T-helper 2 cell (primary cell): ENCODE measurements at regions not wholly inside any gene's neighbourhood (a gene's known extent, or its start where the extent isn't known, plus 50 kb on each side); places are given as distances from the start of the nearest gene placed in this dataset.

ENCODE experiments used
- DNase-seq, 5 experiments: peaks; one replicate each; pipeline versions ENCODE4 v3.0.0 to v3.0.0-alpha.2; 2012 to 2022

DNA sequence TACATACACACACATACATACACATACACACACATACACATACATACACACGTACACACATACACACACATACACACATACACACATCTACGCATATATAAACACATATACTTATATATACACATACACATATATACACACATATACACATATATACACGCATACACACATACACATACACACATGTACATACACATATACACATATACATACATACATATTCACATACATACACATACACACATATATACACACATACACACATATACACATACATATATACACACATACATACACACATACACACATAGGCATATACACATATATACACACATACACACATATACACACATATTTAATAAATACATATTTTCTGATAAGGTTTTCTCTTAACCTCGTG lies 324.0 kb downstream of the RPS6KC1 start:
- DNase-seq = no peak

DNA sequence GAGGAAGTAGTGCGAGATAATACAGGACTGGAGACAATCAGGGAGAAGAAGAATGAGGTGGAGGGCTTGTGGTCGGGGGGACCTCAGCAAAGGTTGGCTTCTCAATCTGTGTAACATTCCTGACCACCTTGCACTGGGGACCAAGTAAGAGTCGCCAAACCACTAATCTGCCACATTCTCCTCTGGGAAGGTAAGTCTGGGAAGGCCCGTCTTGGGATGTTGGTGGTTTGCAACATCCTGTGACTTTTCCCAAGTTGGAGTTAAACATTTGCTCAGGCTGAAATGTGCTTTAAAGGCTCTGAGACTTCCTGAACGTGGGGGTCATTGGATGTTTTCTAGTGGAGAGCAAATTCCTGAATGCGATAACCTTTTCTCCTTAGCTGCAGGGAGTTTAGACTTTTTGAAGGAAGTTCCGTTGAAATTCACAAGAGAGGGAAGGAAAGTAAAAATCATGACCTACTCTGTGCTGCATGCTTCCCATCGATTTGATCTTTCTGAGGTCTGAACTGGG lies 325.9 kb downstream of the RPS6KC1 start:
- no peak for DNase-seq

DNA sequence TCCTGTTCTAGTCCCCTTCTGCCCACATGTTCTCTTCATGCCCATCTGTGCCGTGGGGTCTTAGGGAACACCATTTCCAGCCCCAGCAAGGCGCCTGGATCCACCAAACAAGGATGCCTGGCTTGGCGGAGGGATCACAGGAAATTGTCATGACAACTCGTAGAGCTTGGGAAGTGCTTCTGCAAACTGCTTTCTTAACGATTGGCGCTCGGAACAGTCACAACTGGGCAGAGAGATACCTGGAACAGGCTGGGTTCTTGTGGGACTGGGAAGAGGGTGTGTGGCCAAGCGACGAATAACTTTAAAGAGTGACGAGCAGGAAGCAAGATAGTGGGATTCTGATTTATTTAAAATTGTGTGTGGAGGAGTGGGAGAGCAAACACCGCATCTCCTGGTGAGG lies 329.8 kb downstream of the RPS6KC1 start:
- DNase-seq = no peak

DNA sequence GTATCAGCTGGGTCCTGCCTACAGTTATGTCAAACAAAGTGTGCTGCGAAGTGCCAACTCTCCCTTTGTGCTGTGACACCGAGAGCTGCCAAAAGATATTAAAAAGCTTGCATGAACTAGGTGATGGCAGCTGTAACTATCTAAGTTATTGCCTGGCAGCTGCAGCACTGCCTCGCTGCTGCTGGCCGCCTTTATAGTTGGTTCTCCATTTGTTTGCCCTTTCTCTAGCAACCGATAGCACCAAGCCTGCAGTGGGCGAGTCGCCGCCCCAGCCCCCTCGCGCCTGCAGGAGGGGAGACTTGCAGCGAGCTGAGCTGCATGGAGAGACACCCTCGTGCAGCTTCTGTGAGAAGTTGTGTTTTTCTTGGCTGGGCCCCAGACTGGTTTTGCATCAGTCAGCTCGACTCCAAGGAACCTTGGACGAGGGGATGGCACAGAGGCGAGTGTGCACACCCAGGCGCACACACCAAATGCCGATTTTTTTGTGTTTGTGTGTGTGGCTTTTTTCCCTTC lies 330.6 kb downstream of the RPS6KC1 start:
- DNase-seq = no peak

DNA sequence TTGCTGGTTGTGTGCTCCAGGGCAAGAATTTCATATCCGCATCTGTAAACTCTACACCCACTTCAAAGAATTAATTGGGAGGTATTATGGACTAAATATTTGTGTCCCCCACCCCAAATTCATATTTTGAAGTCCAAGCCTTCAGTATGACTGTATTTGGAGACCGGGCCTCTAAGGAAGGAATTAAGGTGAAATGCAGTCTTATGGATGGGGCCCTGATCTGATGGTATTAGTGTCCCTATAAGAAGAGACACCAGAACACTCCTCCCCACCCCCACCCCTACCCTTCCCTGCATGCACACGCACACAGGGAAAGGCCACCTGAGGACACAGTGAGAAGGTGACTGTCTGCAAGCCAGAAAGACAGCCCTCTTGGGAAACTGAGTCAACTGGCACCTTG lies 332.4 kb downstream of the RPS6KC1 start:
- DNase-seq = no peak

DNA sequence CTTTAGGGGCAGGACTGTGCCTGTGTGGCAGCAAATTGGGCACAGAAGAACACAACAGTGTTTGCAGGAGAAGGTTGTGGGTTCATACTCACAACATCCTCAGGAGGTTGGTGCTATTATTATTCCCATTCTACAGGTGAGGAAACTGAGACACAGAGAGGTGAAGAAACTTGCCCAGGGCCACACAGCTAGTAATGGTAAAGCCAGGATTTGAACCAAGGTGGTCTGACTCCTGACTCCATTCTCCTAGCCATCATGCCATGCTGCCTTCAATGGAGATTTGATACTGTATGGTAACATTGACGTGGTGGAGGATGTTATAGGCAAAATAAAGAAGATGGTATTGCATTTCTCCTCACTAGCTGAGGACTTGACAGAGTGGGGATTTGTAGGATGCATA lies 334.2 kb downstream of the RPS6KC1 start:
- DNase-seq = no peak

DNA sequence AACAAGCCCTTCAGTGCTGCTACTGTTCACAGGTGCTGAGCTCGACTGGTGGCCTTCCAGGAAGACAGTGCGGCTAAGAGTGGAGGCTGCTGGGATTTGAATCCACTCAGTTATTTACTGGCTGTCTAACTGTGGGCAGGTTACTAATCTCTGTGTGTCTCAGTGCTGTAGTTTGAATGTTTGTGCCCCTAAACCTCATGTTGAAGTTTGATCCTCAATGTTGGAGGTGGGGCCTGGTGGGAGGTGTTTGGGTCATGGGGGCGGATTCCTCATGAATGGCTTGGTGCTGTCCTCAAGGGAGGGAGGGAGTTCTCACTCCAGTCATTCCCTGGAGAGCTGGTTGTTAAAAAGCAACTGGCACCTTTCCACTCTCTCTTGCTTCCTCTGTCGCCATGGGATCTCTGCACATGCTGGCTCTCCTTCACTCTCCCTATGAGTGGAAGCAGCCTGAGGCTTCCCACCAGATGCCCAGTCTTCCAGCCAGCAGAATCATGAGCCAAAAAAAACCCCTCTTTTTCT lies 334.8 kb downstream of the RPS6KC1 start:
- no peak for DNase-seq

DNA sequence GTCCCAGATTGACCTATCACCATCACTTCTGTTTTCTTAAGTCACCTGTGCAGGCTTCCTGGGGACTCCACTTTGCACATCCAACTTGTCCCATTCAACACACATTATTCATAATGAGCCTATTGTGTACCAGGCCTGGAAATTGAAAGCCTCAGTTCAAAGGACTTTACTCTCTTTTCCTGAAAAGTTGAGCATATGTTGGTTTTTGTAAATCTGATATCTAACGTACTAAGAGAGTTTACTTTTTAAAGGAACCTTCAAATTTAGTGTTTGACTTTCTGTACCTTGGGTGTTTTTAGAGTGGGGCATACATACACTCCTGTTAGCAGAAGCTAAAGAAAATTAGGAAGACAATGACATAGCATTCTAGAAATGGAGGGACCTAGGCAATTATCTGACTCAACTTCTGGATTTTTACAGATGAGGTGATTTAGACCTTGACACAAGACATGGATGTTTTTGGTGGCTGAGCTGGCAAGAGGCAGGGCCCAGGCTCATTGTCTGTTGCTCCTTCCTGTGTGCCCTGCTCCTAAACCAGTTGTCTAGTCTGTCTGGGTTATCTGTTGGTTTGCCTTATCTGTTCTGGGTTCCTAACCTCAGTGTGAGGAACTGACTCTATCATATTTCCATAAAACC lies 336.5 kb downstream of the RPS6KC1 start:
- DNase-seq = no peak

DNA sequence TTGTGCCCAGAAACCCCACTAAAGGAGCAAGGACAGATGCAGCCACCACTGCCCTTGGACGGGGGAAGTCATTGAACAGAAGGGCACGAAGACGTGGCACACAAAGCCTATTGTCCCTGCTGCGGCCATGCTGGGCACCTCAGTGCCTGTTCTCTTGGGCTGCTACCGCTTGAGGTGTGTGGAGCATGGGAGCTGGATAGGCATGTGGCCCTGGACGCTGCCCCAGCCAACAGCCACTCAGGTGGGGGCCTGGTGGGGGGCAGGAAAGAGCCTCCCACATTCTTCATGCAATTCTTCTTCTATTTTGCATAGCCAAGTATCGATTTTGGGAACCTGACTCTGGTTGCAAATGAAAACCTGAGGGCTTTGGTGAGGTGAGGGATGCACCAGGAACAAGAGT lies 337.2 kb downstream of the RPS6KC1 start:
- no peak for DNase-seq

DNA sequence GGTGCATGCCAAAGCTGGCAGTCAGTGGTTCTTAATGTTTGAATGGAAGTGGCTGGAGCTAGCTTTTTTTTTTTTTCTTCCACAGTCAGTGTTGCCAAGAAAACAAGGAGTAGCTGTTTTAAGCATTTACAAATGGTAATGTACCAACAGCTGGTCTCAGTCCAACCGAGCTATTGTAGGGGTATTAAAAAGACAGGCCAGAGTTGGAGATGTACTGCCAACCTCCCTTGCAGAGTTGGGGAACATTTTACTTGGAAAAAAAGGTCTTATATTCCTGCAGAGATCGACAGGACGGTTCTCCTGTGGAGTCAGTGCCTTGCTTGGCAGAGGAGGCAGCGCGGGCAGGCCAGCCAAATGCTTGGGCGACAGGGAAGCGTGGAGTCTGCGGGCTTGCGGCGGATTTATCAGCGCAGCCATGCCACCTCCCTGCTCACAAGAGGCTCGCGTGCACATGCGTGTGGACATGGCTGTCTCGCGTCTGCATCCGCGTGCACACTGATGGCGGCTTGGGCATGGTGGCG lies 338.1 kb downstream of the RPS6KC1 start:
- no peak for DNase-seq

DNA sequence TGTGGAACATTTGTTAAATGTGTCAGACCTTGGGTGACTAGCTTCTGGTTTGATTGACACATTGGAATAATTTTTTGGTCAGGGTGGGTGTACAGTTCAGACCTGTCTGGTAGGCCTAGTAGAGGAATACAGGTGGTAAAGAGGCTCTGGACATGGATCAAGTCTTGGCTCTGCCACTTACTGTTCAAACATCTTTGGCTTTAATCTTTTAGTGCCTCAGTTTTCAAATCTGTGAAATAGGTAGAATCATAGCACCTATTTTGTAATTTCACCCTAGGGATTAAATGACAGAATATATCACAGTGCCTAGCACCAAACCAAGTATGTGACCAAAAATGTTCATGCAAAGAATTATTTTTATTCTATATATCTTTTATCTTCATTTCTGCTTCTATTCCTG lies 340.4 kb downstream of the RPS6KC1 start:
- no peak for DNase-seq

DNA sequence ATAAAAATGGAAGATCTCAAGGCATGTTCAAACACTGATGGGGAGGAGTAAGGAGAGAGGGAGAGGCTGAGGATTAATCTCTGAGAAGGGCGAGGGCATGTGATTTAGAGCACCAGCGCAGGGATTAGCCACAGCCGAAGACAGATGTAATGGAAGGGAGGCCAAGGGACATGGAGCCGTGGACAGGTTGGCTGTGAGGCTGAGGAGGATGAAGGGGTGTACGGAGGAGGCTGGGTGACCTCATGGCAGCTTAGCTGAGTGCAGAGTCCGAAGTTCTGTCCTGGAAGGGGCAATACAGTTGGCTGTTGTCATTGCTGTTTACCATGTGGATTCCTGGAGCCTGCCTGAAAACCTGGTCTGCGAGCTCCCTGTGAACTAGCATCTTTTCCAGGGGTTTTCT lies 342.8 kb downstream of the RPS6KC1 start:
- no peak for DNase-seq

DNA sequence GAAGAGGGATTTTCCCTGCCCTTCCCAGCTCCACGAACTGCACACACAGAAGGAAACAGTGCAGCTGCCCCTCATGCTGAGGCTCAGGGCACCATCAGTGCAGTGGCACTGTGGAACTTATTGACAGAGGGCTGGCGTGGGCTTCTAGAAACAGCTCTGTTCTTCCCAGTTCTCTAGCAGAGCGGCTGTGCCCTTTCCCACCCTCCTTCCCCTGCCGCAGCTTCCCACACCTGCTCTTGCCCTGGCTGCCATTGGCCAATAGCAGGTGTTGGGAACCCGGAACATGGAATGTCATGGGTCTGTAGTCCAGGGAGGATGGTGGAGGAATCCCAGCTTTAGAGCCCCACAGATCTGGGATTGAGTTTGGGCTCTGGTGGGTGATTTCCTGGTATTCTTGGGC lies 343.8 kb downstream of the RPS6KC1 start:
- DNase-seq = no peak

DNA sequence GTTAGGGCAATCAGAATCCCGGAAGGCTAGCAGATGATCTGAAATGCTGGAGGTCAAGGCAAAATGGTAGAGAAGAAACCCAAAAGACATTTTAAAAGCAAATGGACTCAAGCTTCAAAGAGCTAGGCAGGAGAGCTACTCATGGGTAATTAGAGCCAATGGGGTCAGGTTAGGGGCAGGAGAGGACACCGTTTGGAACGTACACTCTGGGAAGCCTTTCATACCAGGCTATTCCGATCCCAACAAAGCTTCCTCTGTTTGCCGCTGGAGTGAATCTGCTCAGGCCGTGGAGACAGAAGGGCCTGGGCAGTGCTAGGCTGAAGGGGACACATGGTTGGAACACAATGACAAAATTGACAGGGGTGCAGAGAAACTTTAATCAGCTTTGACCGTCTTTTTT lies 346.6 kb downstream of the RPS6KC1 start:
- DNase-seq = no peak

DNA sequence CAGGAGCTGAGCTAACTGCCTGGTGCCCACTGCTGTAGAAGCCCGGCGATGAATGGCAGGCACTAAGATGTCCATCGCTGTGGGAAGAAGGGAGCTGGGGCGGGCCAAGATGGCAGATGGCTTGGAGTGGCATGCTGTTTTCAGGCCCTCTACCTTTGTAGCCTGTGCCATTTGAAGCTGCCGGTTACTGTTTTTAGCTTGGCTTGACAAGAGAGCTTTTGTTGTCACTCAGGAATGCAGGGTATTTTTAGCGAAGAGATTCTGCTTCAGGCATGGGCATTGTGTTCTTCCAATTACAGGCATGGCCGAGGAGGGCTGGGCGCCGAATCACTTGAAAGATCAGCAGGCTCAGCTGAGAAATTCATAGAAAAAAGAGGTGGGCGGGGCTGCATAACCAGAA lies 348.7 kb downstream of the RPS6KC1 start:
- no peak for DNase-seq

DNA sequence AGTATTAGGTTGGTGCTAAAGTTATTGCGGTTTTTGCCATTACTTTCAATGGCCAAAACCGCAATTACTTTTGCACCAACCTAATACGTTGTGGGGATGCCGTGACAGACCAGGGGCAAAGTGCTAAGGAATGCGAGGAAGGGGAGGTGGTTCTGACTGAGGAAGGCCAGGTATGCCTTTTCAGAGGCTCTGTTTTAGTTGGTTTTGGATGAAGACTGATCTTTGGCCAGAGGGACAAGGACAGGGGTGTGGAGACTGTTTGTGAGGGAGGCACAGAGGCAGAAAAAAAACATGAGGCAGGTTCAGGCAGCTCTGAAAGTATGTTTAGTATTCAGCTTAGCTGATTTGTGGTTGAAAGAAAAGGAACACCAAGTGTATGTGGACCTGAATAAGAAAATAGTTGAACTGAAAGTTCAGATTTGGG lies 358.2 kb downstream of the RPS6KC1 start:
- no peak for DNase-seq

DNA sequence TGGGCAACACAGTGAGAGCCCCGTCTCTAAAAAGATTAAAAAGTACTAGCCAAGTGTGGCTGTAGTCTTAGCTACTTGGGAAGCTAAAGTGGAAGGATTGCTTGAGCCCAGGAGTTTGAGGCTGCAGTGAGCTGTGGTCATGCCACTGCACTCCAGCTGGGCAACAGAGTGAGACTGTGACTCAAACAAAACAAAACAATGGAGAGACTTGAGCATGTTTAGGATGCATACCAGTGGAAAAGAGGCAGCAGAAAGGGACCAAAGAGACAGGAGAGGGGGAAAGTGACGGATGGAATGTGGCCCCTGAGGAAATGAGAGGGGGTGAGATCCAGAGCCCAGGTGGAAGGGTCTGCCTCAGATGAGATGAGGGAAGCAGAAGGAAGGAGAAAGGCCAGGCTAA lies 358.9 kb downstream of the RPS6KC1 start:
- DNase-seq = no peak

DNA sequence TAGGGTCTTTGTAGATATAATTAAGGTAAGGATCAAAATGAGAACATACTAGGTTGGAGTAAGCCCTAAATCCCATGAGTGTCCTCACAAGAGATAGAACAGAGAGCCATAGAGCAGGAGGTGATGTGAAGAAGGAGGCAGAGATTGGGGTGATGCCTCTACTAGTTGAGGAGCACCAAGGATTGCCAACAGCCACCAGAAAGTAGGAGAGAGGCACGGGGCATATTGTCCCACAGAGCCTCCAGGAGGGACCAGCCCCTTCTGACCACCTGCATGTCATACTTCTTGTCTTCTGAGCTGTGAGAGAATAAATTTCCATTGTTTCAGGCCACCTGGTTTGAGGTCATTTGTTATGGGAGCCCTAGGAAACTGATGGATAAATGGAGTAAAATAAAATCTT lies 363.3 kb downstream of the RPS6KC1 start:
- no peak for DNase-seq

DNA sequence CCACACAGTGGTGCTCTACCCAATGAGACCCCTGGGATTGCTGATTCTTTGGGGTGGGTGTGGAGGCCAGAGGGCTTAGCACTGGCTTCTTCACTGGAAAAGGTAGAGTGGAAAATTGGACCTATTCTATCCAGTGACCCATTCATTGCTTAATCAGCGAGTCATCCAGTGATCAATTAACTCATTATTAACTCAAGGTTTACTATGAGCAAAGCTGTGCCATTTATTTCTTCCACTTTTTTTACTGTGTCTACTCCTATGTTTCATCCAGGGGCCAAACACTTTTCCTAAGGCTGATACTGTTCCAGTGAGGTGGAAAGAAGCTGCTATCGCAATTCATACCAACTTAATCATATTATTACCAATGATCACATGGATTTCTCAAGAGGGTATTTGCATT lies 363.9 kb downstream of the RPS6KC1 start:
- DNase-seq = no peak

DNA sequence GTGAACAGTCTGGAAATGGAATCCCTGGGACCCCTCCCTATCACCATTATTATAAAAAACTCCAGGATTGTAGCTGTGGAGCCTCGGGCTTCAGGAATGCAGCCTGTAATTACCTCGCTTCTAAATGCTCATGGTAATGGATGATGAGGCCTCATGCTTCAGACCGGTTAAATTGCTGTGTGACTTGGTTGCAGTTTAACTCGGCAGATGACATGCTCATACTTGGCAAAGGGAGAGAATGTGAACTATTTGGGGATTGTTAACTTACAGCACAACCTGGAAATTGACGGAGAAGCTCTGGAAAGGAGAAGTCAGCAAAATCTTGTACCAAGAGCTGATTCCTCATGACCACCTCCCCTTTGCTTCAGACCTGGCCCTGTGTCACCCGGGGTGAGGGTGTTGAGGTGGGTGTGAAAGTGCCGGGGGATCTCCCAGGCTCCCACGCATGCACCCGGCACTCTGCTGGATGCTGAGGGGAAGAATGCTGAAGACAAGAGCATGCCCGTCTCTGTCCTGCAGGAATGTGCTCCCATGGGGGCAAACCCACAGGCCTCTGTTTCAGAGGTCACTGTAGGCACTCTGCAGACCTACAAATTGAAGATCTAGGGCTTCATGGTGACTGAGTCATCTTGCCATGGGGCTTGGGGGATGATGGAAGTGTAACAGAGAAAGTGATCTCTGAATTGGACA lies 364.8 kb downstream of the RPS6KC1 start:
- DNase-seq = no peak

DNA sequence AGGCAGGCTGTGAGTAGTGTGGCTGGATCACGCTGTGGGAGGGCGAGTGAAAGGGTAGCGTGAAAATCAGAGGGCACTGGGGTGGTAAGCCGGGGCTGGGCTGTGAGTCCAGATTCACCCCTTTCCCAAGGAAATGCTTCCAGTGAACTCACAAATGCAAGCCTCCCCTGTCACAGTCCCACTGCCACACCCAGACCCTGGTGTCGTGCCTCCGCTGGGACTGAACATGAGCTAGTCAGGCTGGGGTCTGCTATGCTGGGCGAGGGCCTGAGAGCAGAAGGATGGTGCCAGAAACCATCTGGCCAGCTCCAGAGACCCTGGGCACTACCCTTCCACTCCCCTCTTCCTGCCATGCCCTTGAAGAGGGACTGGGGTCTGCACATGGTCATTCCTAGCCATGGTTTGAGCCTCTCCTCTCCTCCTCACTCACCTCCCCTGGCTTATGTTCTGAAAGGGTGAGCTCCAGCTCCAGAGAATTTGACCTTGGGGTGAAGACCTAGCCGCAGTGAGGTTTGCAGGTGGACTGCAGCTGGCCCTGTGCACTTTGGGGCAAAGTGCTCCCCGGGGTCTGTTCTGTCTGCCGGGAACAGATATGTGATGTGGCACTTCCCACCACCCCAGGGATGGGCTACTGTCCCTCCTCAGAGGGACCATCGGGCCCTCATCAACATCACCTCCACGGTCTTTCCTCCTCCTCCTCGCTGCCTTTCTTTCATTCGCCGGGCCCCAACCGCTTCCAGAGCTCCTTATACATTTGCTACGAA lies 365.6 kb downstream of the RPS6KC1 start:
- DNase-seq = no peak

DNA sequence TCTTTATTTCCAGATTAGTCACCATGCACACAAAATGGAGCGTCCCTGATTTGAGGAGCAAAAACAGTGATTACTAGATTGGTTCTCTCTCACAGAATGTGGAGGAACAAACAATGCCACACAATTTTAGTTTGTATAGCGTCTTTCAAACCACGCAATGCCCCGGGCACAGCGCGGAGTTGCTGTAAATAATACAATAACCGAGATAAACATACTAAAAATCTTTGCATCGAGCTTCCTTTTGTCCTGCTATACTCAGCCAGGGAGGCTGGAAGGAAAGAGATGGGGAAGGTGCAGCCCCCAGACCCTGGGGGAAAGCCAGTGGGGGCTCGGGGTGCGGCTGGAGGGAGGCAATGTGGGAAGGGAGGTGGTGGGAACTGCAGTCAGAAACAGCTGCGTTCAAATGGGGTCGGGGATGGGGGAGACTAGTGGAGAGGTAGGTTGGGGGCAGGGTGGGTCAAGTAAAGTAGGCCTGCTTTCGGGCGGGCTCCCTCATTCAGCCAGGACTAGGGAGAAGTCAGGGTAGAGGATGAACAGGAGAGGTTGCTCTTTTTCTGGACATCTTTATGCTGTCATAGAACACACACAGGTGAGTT lies 366.3 kb downstream of the RPS6KC1 start:
- DNase-seq = no peak

DNA sequence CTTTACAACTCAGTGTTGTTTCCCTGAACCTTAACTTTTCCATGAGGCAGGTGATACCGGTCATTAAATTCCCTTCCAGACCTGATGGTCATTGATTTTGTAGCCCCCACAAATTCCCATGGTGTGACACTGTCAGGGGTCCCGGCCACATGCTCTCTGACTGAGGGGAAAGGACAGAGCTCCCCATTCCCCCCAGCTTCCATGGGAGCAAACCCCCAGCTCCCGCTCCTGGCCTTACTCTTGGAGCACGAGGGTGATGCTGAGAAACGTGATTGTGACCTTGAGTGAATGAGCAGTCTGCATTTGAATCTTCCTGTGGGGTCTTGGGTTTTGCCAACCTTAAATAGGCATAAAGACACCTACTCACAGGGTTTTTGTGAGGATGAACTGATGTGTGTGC lies 366.8 kb downstream of the RPS6KC1 start:
- DNase-seq = no peak
